ENCODE measurements at regions not wholly inside any gene's neighbourhood (a gene's known extent, or its start where the extent isn't known, plus 50 kb on each side); places are given as distances from the start of the nearest gene placed in this dataset.
A peak's percentile ranks its signal among the peaks of the same experiment; 100 is the strongest.

DNA sequence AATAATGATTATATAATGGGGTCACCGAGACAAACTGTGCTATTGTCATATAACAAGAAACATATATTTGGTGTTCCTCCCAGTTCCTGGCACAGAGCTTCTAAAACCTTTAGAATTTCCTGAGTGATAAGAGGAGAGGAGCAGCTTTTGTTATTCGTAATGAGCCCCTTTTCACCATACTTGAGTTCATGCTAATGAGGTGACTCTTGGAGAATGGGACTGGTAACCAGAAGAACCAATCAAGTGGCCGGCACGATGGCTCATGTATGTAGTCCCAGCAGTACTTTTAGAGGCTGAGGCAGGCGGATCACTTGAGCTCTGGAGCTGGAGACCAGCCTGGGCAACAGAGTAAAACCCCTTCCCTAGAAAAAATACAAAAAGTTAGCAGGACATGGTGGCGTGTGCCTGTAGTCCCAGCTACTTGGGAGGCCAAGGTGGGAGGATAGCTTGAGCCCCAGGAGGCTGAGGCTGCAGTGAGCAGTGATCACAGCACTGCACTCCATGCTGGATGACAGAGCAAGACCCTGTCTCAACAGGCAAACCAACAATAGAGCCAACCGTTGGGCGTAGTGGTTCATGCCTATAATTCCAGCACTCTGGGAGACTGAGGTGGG is 62.7 kb upstream of the FTH1 start:
- DNase-seq (ENCODE audit: low spot score) = no peak

DNA sequence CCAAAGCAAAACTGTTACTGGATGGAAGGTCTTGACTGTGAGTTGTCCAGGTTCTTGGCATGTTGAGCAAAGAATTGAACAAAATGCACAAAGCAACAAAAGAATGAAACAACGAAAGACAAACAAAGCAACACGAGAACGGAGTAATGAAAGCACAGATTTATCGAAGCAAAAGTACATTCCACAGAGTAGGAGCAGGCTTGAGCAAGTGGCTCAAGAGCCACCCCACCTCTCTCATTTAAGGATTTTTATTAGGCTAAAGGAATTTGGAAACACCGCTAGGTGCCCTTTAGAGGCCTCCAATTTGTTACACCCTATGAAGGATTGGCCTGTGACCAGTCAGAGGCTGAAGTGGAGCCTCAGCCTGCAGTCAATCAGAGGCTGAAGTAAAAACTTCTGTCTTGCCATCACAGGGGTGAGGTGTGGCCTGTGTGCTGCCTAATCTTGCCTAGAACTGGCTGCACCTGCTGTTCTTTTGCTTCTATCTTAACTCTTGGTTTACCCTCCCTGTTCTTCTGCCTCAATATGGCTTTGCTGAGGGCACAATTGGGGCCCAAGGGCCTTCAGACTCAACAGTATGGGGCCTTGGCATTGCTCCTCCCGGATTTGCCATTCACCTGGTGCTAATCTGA is 59.4 kb upstream of the FTH1 start:
- DNase-seq (ENCODE audit: low spot score) = no peak

DNA sequence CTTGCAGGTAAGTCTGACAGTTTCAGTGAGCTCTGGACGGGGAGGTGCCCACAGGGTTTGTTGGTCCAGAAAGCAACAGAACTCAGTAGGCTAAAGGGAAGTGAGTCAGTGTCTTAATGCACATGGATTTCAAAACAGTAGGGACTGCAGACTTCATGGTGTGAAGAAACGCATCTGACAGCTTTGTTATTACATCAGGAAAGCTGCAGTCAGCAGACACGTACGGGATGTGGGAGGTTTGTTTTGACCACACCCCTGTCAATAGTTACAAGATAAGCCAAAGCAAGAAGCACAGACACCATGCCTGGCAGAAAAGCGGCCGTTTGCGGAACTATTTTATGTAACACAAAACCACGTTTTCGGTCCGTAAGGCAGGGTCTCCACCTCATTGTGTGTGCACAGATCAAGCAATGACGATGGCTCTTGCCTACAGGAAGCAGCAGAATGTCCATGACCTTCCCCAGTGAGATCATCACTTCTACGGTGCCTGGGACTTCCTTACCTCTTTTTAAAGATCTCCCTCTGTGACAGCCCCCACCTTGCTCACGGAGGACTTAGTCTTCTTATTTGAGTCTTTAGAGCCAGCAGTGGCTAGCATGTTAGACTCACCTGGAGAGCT is 58.2 kb upstream of the FTH1 start:
- DNase-seq (ENCODE audit: low spot score) = peak; percentile 86

DNA sequence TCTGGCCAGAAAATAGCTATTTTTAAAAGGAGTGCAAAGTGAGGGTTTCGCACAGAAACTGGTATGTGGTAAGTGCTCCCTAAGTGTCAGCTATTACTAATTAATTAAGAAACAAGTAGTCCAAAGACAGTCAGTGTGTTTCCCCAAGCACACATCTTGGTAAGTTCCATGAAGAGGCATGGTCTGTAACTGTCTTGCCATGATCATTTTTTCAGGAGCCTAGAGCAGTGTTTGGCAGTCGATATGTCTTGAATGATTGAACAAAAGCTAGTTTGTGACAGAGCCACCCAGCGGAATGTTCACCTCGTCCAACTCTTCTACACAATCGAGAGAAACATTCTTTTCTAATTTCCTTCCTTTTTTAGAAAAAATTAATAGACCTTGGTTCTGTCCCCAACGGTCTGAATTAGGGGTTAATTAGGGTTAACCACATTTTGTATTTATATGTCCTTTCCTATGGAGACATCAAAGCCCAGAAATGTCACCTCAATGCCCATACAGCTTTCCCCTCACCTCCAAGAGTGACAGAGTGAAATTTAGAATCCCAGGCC is 57.6 kb upstream of the FTH1 start:
- no peak for DNase-seq (ENCODE audit: low spot score)

DNA sequence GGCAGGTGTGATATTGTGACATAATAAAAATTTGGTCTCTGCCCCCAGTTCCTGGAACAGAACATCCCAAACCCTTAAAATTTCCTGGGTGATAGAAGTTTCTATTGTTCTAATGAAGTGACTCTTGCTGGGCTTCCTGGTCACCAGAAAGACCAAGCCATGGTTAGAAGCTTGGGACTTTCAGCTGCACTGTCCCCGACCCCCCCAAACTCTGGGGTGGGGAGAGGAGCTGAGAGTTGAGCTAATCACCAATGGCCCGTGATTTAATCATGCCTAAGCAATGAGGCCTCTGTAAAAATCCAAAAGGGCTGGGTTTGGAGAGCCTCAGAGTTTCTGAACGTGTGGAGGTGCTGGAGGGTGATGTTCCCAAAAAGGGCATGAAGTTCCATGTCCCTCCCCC is 54.8 kb upstream of the FTH1 start:
- no peak for DNase-seq (ENCODE audit: low spot score)

DNA sequence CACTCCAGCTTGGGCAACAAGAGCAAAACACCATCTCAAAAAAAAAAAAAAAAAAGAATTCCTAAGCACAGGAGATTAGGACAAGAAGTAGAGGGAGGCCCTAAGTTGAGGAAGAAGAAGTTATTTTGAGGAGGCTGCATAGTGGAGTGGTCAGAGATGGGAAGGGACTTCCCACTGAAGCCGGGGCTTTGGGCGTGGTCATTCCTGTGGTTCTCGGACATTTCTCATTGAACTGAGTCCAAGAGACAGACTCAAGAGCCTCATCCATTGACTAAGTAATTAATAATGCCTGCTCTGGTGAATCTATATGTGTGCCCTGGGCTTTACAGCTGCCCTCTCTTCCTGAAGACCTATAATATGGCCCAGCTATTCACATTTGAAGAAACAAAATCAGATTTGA is 53.2 kb upstream of the FTH1 start:
- DNase-seq (ENCODE audit: low spot score) = no peak

DNA sequence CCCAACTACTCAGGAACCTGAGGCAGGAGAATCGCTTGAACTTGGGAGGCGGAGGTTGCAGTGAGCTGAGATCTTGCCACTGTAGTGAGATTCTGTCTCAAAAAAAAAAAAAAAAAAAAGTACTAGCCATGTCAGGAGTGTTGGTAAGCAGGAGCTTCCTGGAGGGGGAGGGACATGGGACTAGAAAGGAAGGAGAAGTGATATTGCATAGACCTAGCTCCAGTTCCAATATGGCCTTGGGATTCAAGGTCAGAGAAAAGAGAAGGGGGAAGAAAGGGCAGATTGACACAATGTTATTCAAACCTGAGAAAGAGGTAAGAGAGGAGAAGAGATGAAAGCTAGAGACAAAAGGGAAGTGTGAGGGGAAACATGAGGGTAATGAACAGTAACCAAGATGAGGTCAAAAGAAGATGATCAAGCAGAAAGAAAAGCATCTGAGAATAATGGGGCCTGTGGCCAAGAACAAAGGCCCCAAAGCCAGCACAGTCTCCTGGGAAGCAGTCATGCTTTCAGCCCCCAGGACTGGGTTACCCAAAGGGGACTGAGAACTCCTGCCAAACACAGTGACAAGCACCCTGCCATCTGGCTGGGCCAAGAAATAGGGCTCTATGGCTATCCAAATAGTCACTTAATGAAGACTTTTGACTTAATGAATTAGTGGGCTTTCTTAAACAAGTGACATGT is 51.7 kb upstream of the FTH1 start:
- no peak for DNase-seq (ENCODE audit: low spot score)

DNA sequence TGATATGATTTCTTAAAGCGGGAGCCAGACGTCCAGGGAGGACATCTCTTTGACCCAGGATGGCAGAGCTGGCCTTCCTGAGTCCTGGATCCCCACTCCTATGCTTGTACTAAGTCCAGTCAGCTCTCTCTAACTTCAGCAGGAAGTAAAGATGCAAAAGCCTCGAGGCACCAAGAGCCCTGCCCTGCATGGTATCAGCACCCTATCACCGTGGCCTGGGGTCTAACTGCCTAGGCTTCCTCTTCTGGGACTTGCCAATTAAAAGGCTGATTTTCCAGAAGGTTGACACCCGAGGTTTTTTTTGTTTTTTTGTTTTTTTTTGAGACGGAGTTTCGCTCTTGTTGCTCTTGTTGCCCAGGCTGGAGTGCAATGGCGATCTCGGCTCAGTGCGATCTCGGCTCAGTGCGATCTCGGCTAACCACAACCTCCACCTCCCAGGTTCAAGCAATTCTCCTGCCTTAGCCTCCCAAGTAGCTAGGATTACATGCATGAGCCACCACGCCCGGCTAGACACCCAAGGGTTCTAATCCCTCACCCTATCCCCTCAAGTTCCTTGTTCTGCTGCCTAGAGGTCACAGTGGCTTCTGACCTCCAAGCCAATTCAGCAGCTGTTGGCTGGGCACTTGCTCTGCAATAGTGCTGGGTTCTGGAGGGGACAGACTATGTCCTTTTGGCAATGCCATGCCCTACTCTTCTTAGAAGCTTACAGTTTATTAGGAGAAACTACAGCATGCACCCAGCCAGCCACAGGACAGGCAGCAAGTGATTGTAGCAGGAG is 50.6 kb upstream of the FTH1 start:
- DNase-seq (ENCODE audit: low spot score) = no peak
